ENCODE measurements at regions not wholly inside any gene's neighbourhood (a gene's known extent, or its start where the extent isn't known, plus 50 kb on each side); places are given as distances from the start of the nearest gene placed in this dataset.

DNA sequence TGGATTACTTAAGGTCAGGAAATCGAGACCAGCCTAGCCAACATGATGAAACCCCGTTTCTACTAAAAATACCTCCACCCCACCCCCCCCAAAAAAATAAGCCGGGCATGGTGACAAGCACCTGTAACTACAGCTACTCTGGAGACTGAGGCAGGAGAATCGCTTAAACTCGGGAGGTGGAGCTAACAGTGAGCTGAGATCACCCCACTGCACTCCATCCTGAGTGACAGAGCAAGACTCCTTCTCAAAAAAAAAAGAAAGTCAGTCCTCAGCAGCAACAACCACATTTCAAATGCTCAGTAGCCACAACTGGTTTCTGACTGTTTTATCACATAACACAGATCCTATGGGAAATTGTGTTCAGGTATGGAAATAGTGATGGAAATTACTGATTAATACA, 135.3 kb downstream of the HFE start:
- H3K36me3 ChIP-seq (ENCODE audit: control insufficient read depth, low read length) = peaks cover 23% of the 10 kb centered on the region
- no peaks in the 10 kb centered on the region for H4K20me1 ChIP-seq (ENCODE audit: control insufficient read depth, insufficient read depth, low read depth, low read length)
- peaks cover 79% of the 10 kb centered on the region for H3K4me1 ChIP-seq (ENCODE audit: control insufficient read depth, low read length)
- H3K79me2 ChIP-seq (ENCODE audit: control insufficient read depth, low read length) = peaks cover 37% of the 10 kb centered on the region
- TF ChIP-seq, protein P1, sequence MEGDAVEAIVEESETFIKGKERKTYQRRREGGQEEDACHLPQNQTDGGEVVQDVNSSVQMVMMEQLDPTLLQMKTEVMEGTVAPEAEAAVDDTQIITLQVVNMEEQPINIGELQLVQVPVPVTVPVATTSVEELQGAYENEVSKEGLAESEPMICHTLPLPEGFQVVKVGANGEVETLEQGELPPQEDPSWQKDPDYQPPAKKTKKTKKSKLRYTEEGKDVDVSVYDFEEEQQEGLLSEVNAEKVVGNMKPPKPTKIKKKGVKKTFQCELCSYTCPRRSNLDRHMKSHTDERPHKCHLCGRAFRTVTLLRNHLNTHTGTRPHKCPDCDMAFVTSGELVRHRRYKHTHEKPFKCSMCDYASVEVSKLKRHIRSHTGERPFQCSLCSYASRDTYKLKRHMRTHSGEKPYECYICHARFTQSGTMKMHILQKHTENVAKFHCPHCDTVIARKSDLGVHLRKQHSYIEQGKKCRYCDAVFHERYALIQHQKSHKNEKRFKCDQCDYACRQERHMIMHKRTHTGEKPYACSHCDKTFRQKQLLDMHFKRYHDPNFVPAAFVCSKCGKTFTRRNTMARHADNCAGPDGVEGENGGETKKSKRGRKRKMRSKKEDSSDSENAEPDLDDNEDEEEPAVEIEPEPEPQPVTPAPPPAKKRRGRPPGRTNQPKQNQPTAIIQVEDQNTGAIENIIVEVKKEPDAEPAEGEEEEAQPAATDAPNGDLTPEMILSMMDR (IDR thresholded peaks at IDR 0.05; ENCODE audit: low read depth, low read length, poor library complexity, severe bottlenecking) = no peak
- TF ChIP-seq EZH2phosphoT487 (IDR thresholded peaks at IDR 0.05; ENCODE audit: borderline replicate concordance, low read length) = no peak
- H3K9me3 ChIP-seq (ENCODE audit: control insufficient read depth, insufficient read depth, low read length) = peaks cover 6% of the 10 kb centered on the region; the same call in 1 of the 2 replicates
- peak overlapping the region; percentile 86 for H3K27ac ChIP-seq (ENCODE audit: low read depth, low read length)
- no peaks in the 10 kb centered on the region for H3K27me3 ChIP-seq (ENCODE audit: control insufficient read depth, low read length)
- H3K4me2 ChIP-seq (ENCODE audit: low read length) = peak overlapping the region; percentile 75
- H3K9me2 ChIP-seq (replicated peaks; ENCODE audit: control insufficient read depth, low read length) = no peaks in the 10 kb centered on the region
- peaks cover 41% of the 10 kb centered on the region for H3F3A ChIP-seq (ENCODE audit: control insufficient read depth, insufficient read depth)
- peak overlapping the region; percentile 71 for H3K4me3 ChIP-seq (ENCODE audit: low read length)

DNA sequence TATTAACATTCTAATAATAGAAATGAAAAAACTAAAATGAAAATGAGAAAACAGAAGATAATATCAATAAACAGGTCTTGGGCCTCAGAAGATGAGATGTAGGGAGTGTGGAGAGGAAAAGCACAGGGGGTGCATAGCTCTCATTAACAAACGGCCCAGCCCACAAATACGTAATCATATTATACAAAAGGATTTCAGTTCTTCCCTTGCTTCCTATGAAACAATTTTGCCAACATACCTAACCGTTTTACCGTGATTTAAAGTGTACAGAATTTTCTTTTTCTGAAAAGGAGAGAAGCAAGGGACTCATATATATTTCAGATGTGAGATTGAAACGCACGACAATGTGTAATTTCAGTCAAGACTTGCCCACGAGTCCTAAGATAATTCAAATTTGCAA, 136.0 kb downstream of the HFE start:
- H3K9me3 ChIP-seq (ENCODE audit: control insufficient read depth, insufficient read depth, low read length) = peaks cover 6% of the 10 kb centered on the region; the same call in 1 of the 2 replicates
- H3K27me3 ChIP-seq (ENCODE audit: control insufficient read depth, low read length) = no peaks in the 10 kb centered on the region
- TF ChIP-seq, protein P1 (IDR thresholded peaks at IDR 0.05; ENCODE audit: low read depth, low read length, poor library complexity, severe bottlenecking) = no peak
- TF ChIP-seq EZH2phosphoT487 (IDR thresholded peaks at IDR 0.05; ENCODE audit: borderline replicate concordance, low read length) = no peak
- H3K36me3 ChIP-seq (ENCODE audit: control insufficient read depth, low read length) = peaks cover 18% of the 10 kb centered on the region
- H4K20me1 ChIP-seq (ENCODE audit: control insufficient read depth, insufficient read depth, low read depth, low read length) = no peaks in the 10 kb centered on the region
- H3F3A ChIP-seq (ENCODE audit: control insufficient read depth, insufficient read depth) = peaks cover 36% of the 10 kb centered on the region
- peak overlapping the region; percentile 75 for H3K4me2 ChIP-seq (ENCODE audit: low read length)
- no peaks in the 10 kb centered on the region for H3K9me2 ChIP-seq (replicated peaks; ENCODE audit: control insufficient read depth, low read length)
- H3K79me2 ChIP-seq (ENCODE audit: control insufficient read depth, low read length) = peaks cover 30% of the 10 kb centered on the region
- peak overlapping the region; percentile 86 for H3K27ac ChIP-seq (ENCODE audit: low read depth, low read length)
- H3K4me3 ChIP-seq (ENCODE audit: low read length) = peak overlapping the region; percentile 71
- H3K4me1 ChIP-seq (ENCODE audit: control insufficient read depth, low read length) = peaks cover 72% of the 10 kb centered on the region

DNA sequence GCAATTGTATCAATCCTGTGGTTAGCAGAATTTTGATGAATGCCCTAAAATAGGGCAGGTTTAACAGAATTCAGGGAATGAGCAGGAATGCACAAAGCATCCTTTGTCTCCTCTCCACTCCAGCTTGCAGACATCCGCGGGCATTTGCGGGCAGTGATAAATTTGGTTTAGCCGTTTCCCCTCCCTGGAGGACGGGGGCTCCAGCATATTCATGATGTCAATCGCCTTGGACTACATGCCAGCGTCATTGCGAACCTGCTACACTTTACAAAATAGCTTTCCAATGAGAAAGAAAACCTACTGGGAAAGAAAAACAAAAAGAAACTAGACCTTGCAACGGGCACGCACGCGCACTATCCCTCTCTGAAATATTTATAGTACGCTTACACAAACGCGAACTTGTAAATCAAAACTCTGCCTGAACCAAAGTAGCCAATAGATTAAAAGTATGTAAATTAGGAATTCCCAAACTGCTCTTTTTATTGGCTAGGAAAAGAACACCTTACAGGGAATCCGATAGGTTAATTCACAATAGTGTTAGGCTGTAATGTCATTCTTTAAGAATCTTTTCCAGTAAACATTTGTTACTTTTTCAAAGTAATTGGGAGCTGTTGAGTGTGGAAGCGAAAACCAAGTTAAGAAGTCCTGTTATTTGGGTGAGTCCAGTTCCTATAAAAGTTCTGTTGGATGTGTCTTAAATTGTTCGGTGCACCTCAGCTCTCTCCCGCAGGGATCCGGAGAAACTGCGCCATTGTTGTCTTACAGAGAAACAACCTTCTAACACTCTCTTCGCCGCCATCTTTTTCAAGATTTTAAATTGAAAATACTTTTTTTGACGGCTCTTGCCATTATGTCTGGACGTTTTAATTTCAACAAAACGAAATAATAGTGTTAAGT, 136.7 kb downstream of the HFE start:
- H3K4me1 ChIP-seq (ENCODE audit: control insufficient read depth, low read length) = peaks cover 66% of the 10 kb centered on the region

More for the DNA sequence above, 136.7 kb downstream of the HFE start:
- Histone ChIP-seq H3K4me2 (ENCODE audit: low read length) (peak overlapping the region; percentile 75), H4K20me1 (ENCODE audit: control insufficient read depth, insufficient read depth, low read depth, low read length) (no peaks in the 10 kb centered on the region), H3F3A (ENCODE audit: control insufficient read depth, insufficient read depth) (peaks cover 31% of the 10 kb centered on the region), H3K79me2 (ENCODE audit: control insufficient read depth, low read length) (peaks cover 24% of the 10 kb centered on the region), H3K9me2 (replicated peaks; ENCODE audit: control insufficient read depth, low read length) (no peaks in the 10 kb centered on the region), H3K27me3 (ENCODE audit: control insufficient read depth, low read length) (no peaks in the 10 kb centered on the region), H3K36me3 (ENCODE audit: control insufficient read depth, low read length) (peaks cover 12% of the 10 kb centered on the region), H3K4me3 (ENCODE audit: low read length) (peak overlapping the region; percentile 71), H3K27ac (ENCODE audit: low read depth, low read length) (peak overlapping the region; percentile 86), H3K9me3 (ENCODE audit: control insufficient read depth, insufficient read depth, low read length) (peaks cover 6% of the 10 kb centered on the region; the same call in 1 of the 2 replicates)
- TF ChIP-seq, protein P1 (IDR thresholded peaks at IDR 0.05; ENCODE audit: low read depth, low read length, poor library complexity, severe bottlenecking) = no peak
- TF ChIP-seq EZH2phosphoT487 (IDR thresholded peaks at IDR 0.05; ENCODE audit: borderline replicate concordance, low read length) = no peak
